Coronary artery (tissue), 2 donors: ENCODE measurements at regions not wholly inside any gene's neighbourhood (a gene's known extent, or its start where the extent isn't known, plus 50 kb on each side); places are given as distances from the start of the nearest gene placed in this dataset.

Experiments
- DNase-seq: peaks from one replicate; pipeline ENCODE4 v3.0.0-alpha.2; 2017; ENCODE audit warnings: low spot score
- H3K27ac ChIP-seq, 2 donors: fragments of 200-600 bp; sonication (generic); one replicate each; pipeline ENCODE4 v1.5.1; 2016 to 2019
- H3K4me3 ChIP-seq: fragments of 200-600 bp; sonication (generic); 2 replicates; pipeline ENCODE4 v1.5.1; 2016; ENCODE audit warnings: mild to moderate bottlenecking, moderate library complexity
- CTCF ChIP-seq: fragments of 200-600 bp; sonication (generic); IDR thresholded peaks from one replicate; pipeline ENCODE4 v1.5.1; 2019; ENCODE audit warnings: antibody characterized with exemption

DNA sequence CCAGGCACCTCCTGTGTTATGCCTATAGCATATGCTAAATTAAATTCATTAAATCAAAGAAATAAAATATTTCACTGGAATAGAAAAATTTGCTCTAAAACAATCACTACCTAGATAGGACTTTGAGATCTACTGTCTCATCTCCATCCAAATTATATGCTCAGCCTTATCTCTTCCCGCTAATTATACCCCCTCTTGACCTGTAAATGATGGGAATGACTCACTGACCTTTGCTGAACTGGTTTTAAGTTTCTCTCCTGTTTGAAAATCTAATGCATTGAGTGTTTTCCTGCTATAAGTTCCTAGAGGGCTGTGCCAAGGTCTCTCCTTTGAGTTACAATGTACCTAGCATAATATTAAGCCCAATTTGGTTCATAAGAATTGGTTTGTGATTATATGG lies 110.1 kb downstream of the BMP2 start:
- no peak overlapping the region for H3K4me3 ChIP-seq
- TF ChIP-seq CTCF = no peak
- DNase-seq = no peak
- no peak overlapping the region for H3K27ac ChIP-seq

DNA sequence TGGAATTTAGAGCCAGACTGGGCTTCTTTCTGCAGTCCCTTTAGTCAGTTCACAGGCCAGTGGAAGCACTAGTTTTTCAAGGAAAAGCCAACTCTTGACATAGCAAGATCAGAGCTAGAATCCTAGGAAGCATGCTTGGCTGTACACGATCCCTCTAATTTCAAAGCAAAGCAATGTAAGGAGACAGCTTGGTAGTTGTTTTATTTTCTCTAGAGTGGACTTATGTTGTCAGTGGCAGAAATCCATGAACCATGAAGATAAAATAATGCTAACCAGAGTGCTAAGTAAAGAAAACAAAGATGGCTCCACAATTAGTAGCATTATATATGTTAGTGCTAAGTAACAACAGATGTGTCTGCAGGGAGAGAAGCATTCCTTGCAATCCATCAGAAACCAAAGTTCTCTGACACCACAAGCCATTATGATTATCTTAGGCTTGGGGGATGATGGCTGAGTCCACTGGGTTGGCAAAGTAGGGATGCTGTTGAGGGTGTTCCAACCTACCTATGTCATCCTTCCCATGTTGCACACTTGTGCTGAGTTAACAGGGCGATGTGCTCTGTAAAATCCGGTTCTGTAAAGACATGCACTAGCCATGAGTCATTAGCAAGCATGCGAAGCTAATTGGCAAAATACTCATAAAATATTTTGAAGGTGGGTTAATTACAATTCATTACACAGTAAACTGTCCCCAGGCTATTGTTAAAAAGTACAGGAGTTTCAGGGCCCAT lies 115.2 kb downstream of the BMP2 start:
- TF ChIP-seq CTCF = no peak
- no peak for DNase-seq

GRCh38 chr20:6884114-6884513 lies 116.6 kb downstream of the BMP2 start:
- TF ChIP-seq CTCF = no peak
- Histone ChIP-seq H3K27ac (no peak overlapping the region), H3K4me3 (no peak overlapping the region)
- DNase-seq = no peak

More for the DNA sequence above, 115.2 kb downstream of the BMP2 start:
- H3K4me3 ChIP-seq = no peak overlapping the region
- no peak overlapping the region for H3K27ac ChIP-seq

- TF ChIP-seq CTCF = no peak
- no peak for DNase-seq
Observed at GRCh38 chr20:6886065-6886729, 118.7 kb downstream of the BMP2 start.

GRCh38 chr20:6887966-6888365 lies 120.5 kb downstream of the BMP2 start:
- no peak overlapping the region for H3K27ac ChIP-seq
- DNase-seq = no peak
- no peak for TF ChIP-seq CTCF
- H3K4me3 ChIP-seq = no peak overlapping the region

More at GRCh38 chr20:6886065-6886729, 118.7 kb downstream of the BMP2 start:
- no peak overlapping the region for H3K27ac ChIP-seq
- no peak overlapping the region for H3K4me3 ChIP-seq

GRCh38 chr20:6888736-6889395 lies 121.4 kb downstream of the BMP2 start:
- no peak for DNase-seq
- Histone ChIP-seq H3K27ac (no peak overlapping the region), H3K4me3 (no peak overlapping the region)
- TF ChIP-seq CTCF = no peak
